ENCODE measurements at regions not wholly inside any gene's neighbourhood (a gene's known extent, or its start where the extent isn't known, plus 50 kb on each side); places are given as distances from the start of the nearest gene placed in this dataset.

DNA sequence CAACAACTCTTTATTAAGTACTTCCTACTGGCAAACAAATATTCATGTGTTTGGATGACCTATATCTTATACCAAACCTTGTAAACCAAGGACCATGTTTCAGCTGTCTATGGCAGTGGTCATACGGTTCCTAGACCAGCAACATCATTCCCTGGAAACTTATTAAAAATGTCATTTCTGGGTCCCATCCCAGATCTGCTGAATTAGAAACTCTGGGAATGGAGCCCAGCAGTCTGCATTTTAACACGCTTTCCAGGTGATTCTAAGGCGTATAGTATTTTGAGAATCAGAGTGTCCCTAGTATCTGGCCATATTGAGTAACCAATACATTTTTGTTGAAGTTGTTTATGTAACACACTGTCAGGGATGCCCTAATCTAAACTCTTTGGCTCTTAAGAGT lies 363.4 kb upstream of the LRRC3B start:
- TF ChIP-seq CTCF (IDR thresholded peaks at IDR 0.05; ENCODE audit: low read depth, low read length) (no peak), POLR2A (IDR thresholded peaks at IDR 0.05; ENCODE audit: extremely low read depth, insufficient read length) (no peak)
